ENCODE measurements at regions not wholly inside any gene's neighbourhood (a gene's known extent, or its start where the extent isn't known, plus 50 kb on each side); places are given as distances from the start of the nearest gene placed in this dataset.

- no peak for TF ChIP-seq CTCF (IDR thresholded peaks at IDR 0.05; ENCODE audit: low read depth, low read length)
- in situ Hi-C loops (cut with HindIII; ENCODE audit: low sequenced_read_pairs): no loop called here
- H3K4me3 ChIP-seq (ENCODE audit: low read depth, low read length): no peak overlapping the region
- no peak for DNase-seq (ENCODE audit: low read depth, low spot score)
These were observed 150.6 kb upstream of the IL12B start for GRCh38 chr5:159480849-159481248.

GRCh38 chr5:159481751-159482150 lies 151.5 kb upstream of the IL12B start:
- TF ChIP-seq CTCF (IDR thresholded peaks at IDR 0.05; ENCODE audit: low read depth, low read length): no peak
- in situ Hi-C loops (cut with HindIII; ENCODE audit: low sequenced_read_pairs): no loop called here
- H3K4me3 ChIP-seq (ENCODE audit: low read depth, low read length): no peak overlapping the region
- no peak for DNase-seq (ENCODE audit: low read depth, low spot score)

GRCh38 chr5:159486836-159487235 lies 156.5 kb upstream of the IL12B start:
- no peak for TF ChIP-seq CTCF (IDR thresholded peaks at IDR 0.05; ENCODE audit: low read depth, low read length)
- no peak for DNase-seq (ENCODE audit: low read depth, low spot score)
- H3K4me3 ChIP-seq (ENCODE audit: low read depth, low read length): no peak overlapping the region
- in situ Hi-C loops (cut with HindIII; ENCODE audit: low sequenced_read_pairs): no loop called here

- no peak for TF ChIP-seq CTCF (IDR thresholded peaks at IDR 0.05; ENCODE audit: low read depth, low read length)
- in situ Hi-C loops (cut with HindIII; ENCODE audit: low sequenced_read_pairs): no loop called here
- no peak overlapping the region for H3K4me3 ChIP-seq (ENCODE audit: low read depth, low read length)
- no peak for DNase-seq (ENCODE audit: low read depth, low spot score)
These were observed 158.2 kb upstream of the IL12B start for GRCh38 chr5:159488516-159488915.

GRCh38 chr5:159489779-159490178 lies 159.5 kb upstream of the IL12B start:
- no peak for TF ChIP-seq CTCF (IDR thresholded peaks at IDR 0.05; ENCODE audit: low read depth, low read length)
- DNase-seq (ENCODE audit: low read depth, low spot score): no peak
- in situ Hi-C loops (cut with HindIII; ENCODE audit: low sequenced_read_pairs): no loop called here
- H3K4me3 ChIP-seq (ENCODE audit: low read depth, low read length): no peak overlapping the region

GRCh38 chr5:159490507-159490906 lies 160.2 kb upstream of the IL12B start:
- in situ Hi-C loops (cut with HindIII; ENCODE audit: low sequenced_read_pairs): no loop called here
- TF ChIP-seq CTCF (IDR thresholded peaks at IDR 0.05; ENCODE audit: low read depth, low read length): no peak
- DNase-seq (ENCODE audit: low read depth, low spot score): no peak
- no peak overlapping the region for H3K4me3 ChIP-seq (ENCODE audit: low read depth, low read length)

GRCh38 chr5:159493696-159494095 lies 163.4 kb upstream of the IL12B start:
- no peak for DNase-seq (ENCODE audit: low read depth, low spot score)
- in situ Hi-C loops (cut with HindIII; ENCODE audit: low sequenced_read_pairs): no loop called here
- no peak overlapping the region for H3K4me3 ChIP-seq (ENCODE audit: low read depth, low read length)
- no peak for TF ChIP-seq CTCF (IDR thresholded peaks at IDR 0.05; ENCODE audit: low read depth, low read length)
